ENCODE measurements at regions not wholly inside any gene's neighbourhood (a gene's known extent, or its start where the extent isn't known, plus 50 kb on each side); places are given as distances from the start of the nearest gene placed in this dataset.

- no peak for TF ChIP-seq CTCF (IDR thresholded peaks at IDR 0.05)
- no peak for TF ChIP-seq POLR2A (IDR thresholded peaks at IDR 0.05)
These were observed 567.8 kb downstream of the IGSF11 start for GRCh38 chr3:118466795-118467330.

Measured in Peyer's patch (tissue), 4 donors.